HepG2 (cell line): ENCODE measurements at regions not wholly inside any gene's neighbourhood (a gene's known extent, or its start where the extent isn't known, plus 50 kb on each side); places are given as distances from the start of the nearest gene placed in this dataset.

ENCODE experiments used
- ATAC-seq: fragments of 200-7000 bp; cut with Tn5 transposase; 3 replicates; pipeline ENCODE4 v1.9.1; 2020; ENCODE audit warnings: mild to moderate bottlenecking, moderate library complexity
- BruUV-seq: library from RNA; stranded (reverse); fragments of 400-500 nt; replicated peaks from 2 replicates; lab custom pipeline; 2021; lab: Mats Ljungman, UMichigan
- CTCF ChIA-PET: fragments of 300-600 bp; formaldehyde crosslinking; extraction: SDS; loops from one replicate; lab custom pipeline; 2021; ENCODE audit warnings: low total read pairs, inconsistent platforms, low intra/inter-chr PET ratio; lab: Yijun Ruan, JAX
- POLR2A ChIA-PET: fragments of 350-600 bp; sonication (Branson Sonifier 250); formaldehyde crosslinking; loops from one replicate; lab custom pipeline; 2020; ENCODE audit warnings: antibody characterized with exemption, inconsistent platforms; lab: Yijun Ruan, JAX
- DNase-seq: peaks from one replicate; pipeline ENCODE4 v3.0.0-alpha.2; 2015; ENCODE audit warnings: low spot score
- FAIRE-seq: peaks from 3 replicates; lab custom pipeline; 2011; peaks lifted over from hg19 to GRCh38; lab: Jason Lieb, UNC
- H2AFZ ChIP-seq: one replicate; pipeline ENCODE4 v1.6.1; 2011; ENCODE audit warnings: low read length, inconsistent platforms
- H3K27ac ChIP-seq: fragments of 300-600 bp; 3 replicates; pipeline ENCODE4 v1.8.0; 2011; ENCODE audit warnings: mixed run types, mild to moderate bottlenecking, mixed read lengths, low read length, inconsistent platforms; ENCODE audit not compliant: insufficient read depth; ENCODE audit errors: extremely low read length
- H3K27me3 ChIP-seq, 2 experiments: fragments of 200-600 bp in 1 of 2; 2 replicates in 1 of 2; 3 replicates in 1 of 2; pipeline versions ENCODE4 v1.6.0 to v1.8.0; 2011; ENCODE audit warnings: low read length in 2 of 2, mild to moderate bottlenecking in 2 of 2, moderate library complexity in 2 of 2, inconsistent platforms in 1 of 2; ENCODE audit not compliant: insufficient read depth in 2 of 2, control insufficient read depth in 1 of 2
- H3K36me3 ChIP-seq, 2 experiments: fragments of 200-600 bp in 1 of 2; replicated peaks in 1 of 2; 2 replicates in 1 of 2; 3 replicates in 1 of 2; pipeline versions ENCODE4 v1.5.1 to v1.8.0; 2011; ENCODE audit warnings: low read length in 2 of 2, inconsistent platforms in 1 of 2; ENCODE audit not compliant: insufficient read depth in 2 of 2, control insufficient read depth in 1 of 2
- H3K4me1 ChIP-seq: 2 replicates; pipeline ENCODE4 v1.5.1; 2012; ENCODE audit warnings: low read length, inconsistent platforms; ENCODE audit not compliant: insufficient read depth
- H3K4me2 ChIP-seq: 2 replicates; pipeline ENCODE4 v1.6.0; 2011; ENCODE audit warnings: low read depth, low read length, inconsistent platforms
- H3K4me3 ChIP-seq, 3 experiments: fragments of 200-600 bp in 1 of 3; sonication (generic), shearing (Covaris generic) in 1 of 3; replicated peaks in 1 of 3; 2 replicates each; pipeline ENCODE4 v1.5.1; 2011 to 2016; ENCODE audit warnings: low read length in 3 of 3, inconsistent platforms in 2 of 3, low read depth in 2 of 3, mild to moderate bottlenecking in 2 of 3, control low read depth in 1 of 3, mixed read lengths in 1 of 3; ENCODE audit not compliant: insufficient read depth in 1 of 3
- H3K79me2 ChIP-seq: one replicate; pipeline ENCODE4 v1.6.1; 2011; ENCODE audit warnings: low read length, inconsistent platforms; ENCODE audit not compliant: insufficient read depth
- H3K9ac ChIP-seq: 2 replicates; pipeline ENCODE4 v1.6.0; 2011; ENCODE audit warnings: mild to moderate bottlenecking, low read depth, low read length, inconsistent platforms; ENCODE audit not compliant: insufficient read depth
- H3K9me3 ChIP-seq: 2 replicates; pipeline ENCODE4 v1.5.1; 2012; ENCODE audit warnings: mild to moderate bottlenecking, low read length
- H4K20me1 ChIP-seq: 2 replicates; pipeline ENCODE4 v1.6.0; 2011; ENCODE audit warnings: inconsistent platforms, mild to moderate bottlenecking, low read length, moderate library complexity; ENCODE audit not compliant: insufficient read depth
- GATAD2A ChIP-seq: IDR thresholded peaks from 2 replicates; pipeline ENCODE4 v1.6.1; 2016
- RBM39 ChIP-seq: fragments of 200-400 bp; formaldehyde crosslinking; IDR thresholded peaks from one replicate; pipeline ENCODE4 v1.6.1; 2018; ENCODE audit warnings: antibody characterized with exemption, mild to moderate bottlenecking, low read depth, low read length; ENCODE audit not compliant: poor library complexity, severe bottlenecking
- RFX1 ChIP-seq: fragments of 450-650 bp; IDR thresholded peaks from 2 replicates; pipeline ENCODE4 v1.6.1; 2017
- ZBTB42 ChIP-seq: sonication (generic); formaldehyde crosslinking; IDR thresholded peaks from 2 replicates; pipeline ENCODE4 v1.5.0; 2020; ENCODE audit warnings: mild to moderate bottlenecking, missing genetic modification reagents
- ZFY ChIP-seq: sonication (generic); formaldehyde crosslinking; IDR thresholded peaks from 2 replicates; pipeline ENCODE4 v1.4.0; 2020; ENCODE audit warnings: missing genetic modification reagents
- ZNF703 ChIP-seq: sonication (generic); formaldehyde crosslinking; IDR thresholded peaks from 2 replicates; pipeline ENCODE4 v1.5.1; 2020; ENCODE audit warnings: missing genetic modification reagents, mild to moderate bottlenecking, moderate library complexity, borderline replicate concordance
- ZNF720 ChIP-seq: sonication (generic); formaldehyde crosslinking; IDR thresholded peaks from 2 replicates; pipeline ENCODE4 v1.4.0; 2020; ENCODE audit warnings: missing genetic modification reagents
- ZNF891 ChIP-seq: sonication (generic); formaldehyde crosslinking; IDR thresholded peaks from 2 replicates; pipeline ENCODE4 v1.5.0; 2020; ENCODE audit warnings: mild to moderate bottlenecking, missing genetic modification reagents
- WGBS: methylation state at CpG from one replicate; pipeline ENCODE4 v1.1.6; 2017; ENCODE audit warnings: low lambda C conversion rate; 5-methylcytosine and 5-hydroxymethylcytosine counted together
- in situ Hi-C: cut with HindIII; loops from 2 replicates; pipeline ENCODE4 v1.10.0; 2017; ENCODE audit warnings: low pct_unique_long_range_greater_than_20kb; ENCODE audit not compliant: extremely low pct_ligation_motif_present
- intact Hi-C: fragments of 100-400 bp; cut with micrococcal nuclease; formaldehyde crosslinking; loops from one replicate; pipeline ENCODE4 v1.10.0; 2022; ENCODE audit not compliant: unreplicated experiment
- TF ChIP-seq, protein P1 (sequence below): sonication (generic); formaldehyde crosslinking; IDR thresholded peaks from 2 replicates; pipeline ENCODE4 v1.5.0; 2020; ENCODE audit warnings: mild to moderate bottlenecking, missing genetic modification reagents, borderline replicate concordance
- TF ChIP-seq, protein P2 (sequence below): sonication (generic); formaldehyde crosslinking; IDR thresholded peaks from 2 replicates; pipeline ENCODE4 v1.4.0; 2020; ENCODE audit warnings: missing genetic modification reagents
- TF ChIP-seq, protein P3 (sequence below): sonication (generic); formaldehyde crosslinking; IDR thresholded peaks from 2 replicates; pipeline ENCODE4 v1.8.1; 2022; ENCODE audit warnings: low read depth, mild to moderate bottlenecking, missing genetic modification reagents

DNA sequence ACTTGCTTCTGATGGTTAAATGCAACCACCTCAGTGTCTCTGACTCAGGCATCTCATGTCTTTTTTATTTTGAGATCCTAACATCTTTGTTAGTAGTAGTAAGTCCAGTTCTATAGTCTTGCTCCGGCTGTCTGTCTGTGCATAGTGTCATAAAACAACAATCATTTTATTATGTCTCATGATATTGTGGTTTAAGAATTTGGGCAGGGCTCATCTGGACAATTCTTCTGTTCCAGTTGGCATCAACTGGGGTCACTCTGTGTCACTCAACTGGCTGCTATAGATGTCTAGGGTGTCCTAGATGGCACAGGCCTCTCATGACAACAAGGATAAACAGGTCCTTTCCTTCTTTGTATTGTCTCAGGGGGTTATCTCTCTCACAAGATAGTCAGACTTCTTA lies 299.6 kb upstream of the ZNF521 start:
- no peak overlapping the region for H3K4me2 ChIP-seq
- no peak for DNase-seq
- H3K27me3 ChIP-seq = no peaks in the 10 kb centered on the region; a peak in 1 of 5 replicates
- H4K20me1 ChIP-seq = no peaks in the 10 kb centered on the region
- 61% methylated on average over 1 of the region's 1 CpG for WGBS
- H3K36me3 ChIP-seq = no peaks in the 10 kb centered on the region
- POLR2A ChIA-PET = no interaction called here
- no peak for FAIRE-seq
- BruUV-seq = no TSS peak
- H3K9ac ChIP-seq = no peak overlapping the region
- no peak overlapping the region for H3K4me3 ChIP-seq
- ATAC-seq = no peak
- CTCF ChIA-PET = no interaction called here
- TF ChIP-seq, protein P1, sequence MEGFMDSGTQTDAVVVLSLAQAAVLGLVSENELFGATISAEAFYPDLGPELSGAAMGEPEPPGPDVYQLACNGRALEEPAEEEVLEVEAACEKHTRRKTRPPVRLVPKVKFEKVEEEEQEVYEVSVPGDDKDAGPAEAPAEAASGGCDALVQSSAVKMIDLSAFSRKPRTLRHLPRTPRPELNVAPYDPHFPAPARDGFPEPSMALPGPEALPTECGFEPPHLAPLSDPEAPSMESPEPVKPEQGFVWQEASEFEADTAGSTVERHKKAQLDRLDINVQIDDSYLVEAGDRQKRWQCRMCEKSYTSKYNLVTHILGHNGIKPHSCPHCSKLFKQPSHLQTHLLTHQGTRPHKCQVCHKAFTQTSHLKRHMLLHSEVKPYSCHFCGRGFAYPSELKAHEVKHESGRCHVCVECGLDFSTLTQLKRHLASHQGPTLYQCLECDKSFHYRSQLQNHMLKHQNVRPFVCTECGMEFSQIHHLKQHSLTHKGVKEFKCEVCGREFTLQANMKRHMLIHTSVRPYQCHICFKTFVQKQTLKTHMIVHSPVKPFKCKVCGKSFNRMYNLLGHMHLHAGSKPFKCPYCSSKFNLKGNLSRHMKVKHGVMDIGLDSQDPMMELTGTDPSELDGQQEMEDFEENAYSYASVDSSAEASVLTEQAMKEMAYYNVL (CRISPR knock-in tag) = no peak
- TF ChIP-seq ZNF703 = no peak
- TF ChIP-seq, protein P2, sequence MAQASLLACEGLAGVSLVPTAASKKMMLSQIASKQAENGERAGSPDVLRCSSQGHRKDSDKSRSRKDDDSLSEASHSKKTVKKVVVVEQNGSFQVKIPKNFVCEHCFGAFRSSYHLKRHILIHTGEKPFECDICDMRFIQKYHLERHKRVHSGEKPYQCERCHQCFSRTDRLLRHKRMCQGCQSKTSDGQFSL = no peak
- TF ChIP-seq, protein P3, sequence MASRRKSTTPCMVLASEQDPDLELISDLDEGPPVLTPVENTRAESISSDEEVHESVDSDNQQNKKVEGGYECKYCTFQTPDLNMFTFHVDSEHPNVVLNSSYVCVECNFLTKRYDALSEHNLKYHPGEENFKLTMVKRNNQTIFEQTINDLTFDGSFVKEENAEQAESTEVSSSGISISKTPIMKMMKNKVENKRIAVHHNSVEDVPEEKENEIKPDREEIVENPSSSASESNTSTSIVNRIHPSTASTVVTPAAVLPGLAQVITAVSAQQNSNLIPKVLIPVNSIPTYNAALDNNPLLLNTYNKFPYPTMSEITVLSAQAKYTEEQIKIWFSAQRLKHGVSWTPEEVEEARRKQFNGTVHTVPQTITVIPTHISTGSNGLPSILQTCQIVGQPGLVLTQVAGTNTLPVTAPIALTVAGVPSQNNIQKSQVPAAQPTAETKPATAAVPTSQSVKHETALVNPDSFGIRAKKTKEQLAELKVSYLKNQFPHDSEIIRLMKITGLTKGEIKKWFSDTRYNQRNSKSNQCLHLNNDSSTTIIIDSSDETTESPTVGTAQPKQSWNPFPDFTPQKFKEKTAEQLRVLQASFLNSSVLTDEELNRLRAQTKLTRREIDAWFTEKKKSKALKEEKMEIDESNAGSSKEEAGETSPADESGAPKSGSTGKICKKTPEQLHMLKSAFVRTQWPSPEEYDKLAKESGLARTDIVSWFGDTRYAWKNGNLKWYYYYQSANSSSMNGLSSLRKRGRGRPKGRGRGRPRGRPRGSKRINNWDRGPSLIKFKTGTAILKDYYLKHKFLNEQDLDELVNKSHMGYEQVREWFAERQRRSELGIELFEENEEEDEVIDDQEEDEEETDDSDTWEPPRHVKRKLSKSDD (CRISPR knock-in tag) = no peak
- no peak for TF ChIP-seq ZNF891 (CRISPR knock-in tag)
- TF ChIP-seq GATAD2A (CRISPR knock-in tag) = no peak
- no peak for TF ChIP-seq ZFY (CRISPR knock-in tag)
- no peak for TF ChIP-seq ZNF720 (CRISPR knock-in tag)
- TF ChIP-seq RFX1 = no peak
- TF ChIP-seq RBM39 = no peak
- TF ChIP-seq ZBTB42 (CRISPR knock-in tag) = no peak
- H3K79me2 ChIP-seq = no peaks in the 10 kb centered on the region
- in situ Hi-C loops (no loop called here), intact Hi-C loops (no loop called here)
- 0 out of 2 replicates have a peak, but pooled peaks cover 9% of the 10 kb centered on the region for H3K9me3 ChIP-seq
- H3K4me1 ChIP-seq = peaks cover 22% of the 10 kb centered on the region
- H3K27ac ChIP-seq = no peak overlapping the region
- no peak overlapping the region for H2AFZ ChIP-seq
